Stimulated activated CD8-positive, alpha-beta memory T cell treated with anti-CD3 and anti-CD28 coated beads, Interleukin-7, amount 100 ng/mL, for 48 hours (primary cell): ENCODE measurements at regions not wholly inside any gene's neighbourhood (a gene's known extent, or its start where the extent isn't known, plus 50 kb on each side); places are given as distances from the start of the nearest gene placed in this dataset.

ENCODE experiments used
- DNase-seq, 2 donors: peaks; one replicate each; pipeline ENCODE4 v3.0.0-alpha.2; 2020; ENCODE audit warnings: low read depth in 1 of 2; ENCODE audit errors: extremely low read depth in 1 of 2

- no peak for DNase-seq
Observed at GRCh38 chr3:25128735-25129134, 299.3 kb upstream of the RARB start.

GRCh38 chr3:25130724-25131520, 297.1 kb upstream of the RARB start:
- no peak for DNase-seq

- no peak for DNase-seq
Observed at GRCh38 chr3:25133588-25133987, 294.5 kb upstream of the RARB start.

GRCh38 chr3:25137606-25138005, 290.5 kb upstream of the RARB start:
- DNase-seq = no peak

- DNase-seq = no peak
Observed at GRCh38 chr3:25139267-25139666, 288.8 kb upstream of the RARB start.

- DNase-seq = no peak
Observed at GRCh38 chr3:25142609-25143355, 285.3 kb upstream of the RARB start.

- DNase-seq = no peak
Observed at GRCh38 chr3:25143356-25144025, 284.6 kb upstream of the RARB start.

- no peak for DNase-seq
Observed at GRCh38 chr3:25144430-25144829, 283.6 kb upstream of the RARB start.

- no peak for DNase-seq
Observed at GRCh38 chr3:25145176-25145575, 282.9 kb upstream of the RARB start.

- no peak for DNase-seq
Observed at GRCh38 chr3:25150199-25150598, 277.9 kb upstream of the RARB start.

GRCh38 chr3:25151281-25151902, 276.7 kb upstream of the RARB start:
- no peak for DNase-seq

- DNase-seq = no peak
Observed at GRCh38 chr3:25151903-25152295, 276.2 kb upstream of the RARB start.

GRCh38 chr3:25153136-25153535, 274.9 kb upstream of the RARB start:
- no peak for DNase-seq

GRCh38 chr3:25153561-25153960, 274.5 kb upstream of the RARB start:
- no peak for DNase-seq

- no peak for DNase-seq
Observed at GRCh38 chr3:25155652-25156471, 272.2 kb upstream of the RARB start.

- DNase-seq = no peak
Observed at GRCh38 chr3:25156626-25157025, 271.4 kb upstream of the RARB start.

- no peak for DNase-seq
Observed at GRCh38 chr3:25165306-25165705, 262.8 kb upstream of the RARB start.

GRCh38 chr3:25166016-25166415, 262.0 kb upstream of the RARB start:
- no peak for DNase-seq

- no peak for DNase-seq
Observed at GRCh38 chr3:25169151-25169550, 258.9 kb upstream of the RARB start.

- no peak for DNase-seq
Observed at GRCh38 chr3:25170021-25170420, 258.0 kb upstream of the RARB start.
